Stimulated activated CD4-positive, alpha-beta T cell treated with anti-CD3 and anti-CD28 coated beads, Interleukin-15, amount 100 ng/mL, for 1 hour (primary cell): ENCODE measurements at regions not wholly inside any gene's neighbourhood (a gene's known extent, or its start where the extent isn't known, plus 50 kb on each side); places are given as distances from the start of the nearest gene placed in this dataset.

Experiments used
- DNase-seq, 2 donors: peaks; one replicate each; pipeline ENCODE4 v3.0.0-alpha.2; 2020; ENCODE audit warnings: low read depth in 1 of 2, low spot score in 1 of 2

GRCh38 chr10:36385693-36386092 lies 739.7 kb upstream of the ANKRD30A start:
- no peak for DNase-seq

DNA sequence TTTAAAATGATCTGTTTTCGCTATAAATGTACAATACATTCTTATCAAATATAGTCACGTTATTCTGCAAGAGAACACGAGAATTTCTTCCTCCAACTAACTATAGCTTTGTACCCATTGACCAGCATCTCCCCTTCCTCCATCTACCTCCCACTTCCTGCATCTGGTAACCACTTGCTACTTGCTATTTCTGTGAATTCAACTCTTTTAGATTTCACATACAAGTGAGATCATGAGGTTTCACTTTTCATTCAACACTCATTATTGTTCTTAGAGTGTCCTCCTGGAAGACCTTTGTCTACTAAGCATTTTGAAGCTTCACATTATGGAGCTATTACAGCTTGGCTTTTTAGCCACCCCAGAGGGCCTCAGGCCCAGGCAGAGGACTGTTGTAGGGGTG lies 741.3 kb upstream of the FZD8 start:
- DNase-seq = no peak

DNA sequence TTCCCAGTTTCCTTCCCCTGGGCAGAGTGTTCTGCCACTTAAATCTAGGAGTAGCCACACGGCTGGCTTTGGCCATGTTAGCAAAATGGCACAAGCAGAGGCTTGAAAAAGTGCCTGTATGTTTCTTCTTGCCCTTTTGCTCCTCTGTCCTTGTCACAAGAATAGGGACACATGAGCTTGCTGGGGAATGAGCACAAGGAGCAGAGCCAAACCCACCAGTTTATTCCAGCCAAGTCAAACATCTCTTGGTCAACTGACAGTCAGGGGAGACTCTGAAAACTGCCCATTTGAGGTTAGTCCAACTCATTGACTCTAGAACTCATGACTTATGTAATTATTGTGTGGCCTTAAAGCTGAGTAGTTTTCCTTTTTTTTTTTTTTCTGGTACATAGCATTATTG lies 739.7 kb upstream of the FZD8 start:
- DNase-seq = no peak

DNA sequence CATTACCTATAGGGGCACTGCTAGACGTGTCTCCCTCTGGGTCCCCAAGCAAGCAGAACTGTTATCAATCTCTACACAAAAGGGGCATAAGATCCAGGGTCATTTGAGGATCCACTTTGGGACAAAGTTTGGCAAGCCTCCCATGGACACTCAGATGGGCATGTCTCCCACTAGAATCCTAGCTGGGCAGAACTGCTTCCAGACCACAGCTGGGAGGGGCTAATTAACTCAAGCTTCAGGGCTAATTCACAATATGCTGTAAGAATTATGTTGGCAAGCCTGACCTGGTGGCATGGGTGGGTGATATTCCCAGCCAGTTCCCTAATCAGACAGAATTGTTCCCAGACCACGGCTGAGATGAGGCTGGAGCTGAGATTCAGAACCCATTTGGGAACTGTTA lies 738.4 kb upstream of the FZD8 start:
- no peak for DNase-seq

DNA sequence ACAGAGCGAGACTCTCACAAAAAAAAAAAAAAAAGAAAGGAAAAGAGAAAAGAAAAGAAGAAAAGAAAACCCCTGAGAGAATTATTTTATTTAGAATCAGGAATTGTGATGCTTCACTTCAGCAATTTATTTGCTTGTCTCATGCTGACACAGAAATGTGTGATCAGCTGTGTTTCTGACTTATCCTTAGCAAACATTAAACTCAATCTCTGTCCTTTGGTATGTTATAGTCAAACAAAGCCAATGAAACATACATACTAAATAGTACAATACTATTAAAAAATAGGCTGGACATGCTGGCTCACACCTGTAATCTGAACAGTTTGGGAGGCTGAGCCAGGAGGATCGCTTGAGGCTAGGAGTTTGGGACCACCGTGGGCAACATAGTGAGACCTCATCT lies 733.0 kb upstream of the FZD8 start:
- DNase-seq = no peak

DNA sequence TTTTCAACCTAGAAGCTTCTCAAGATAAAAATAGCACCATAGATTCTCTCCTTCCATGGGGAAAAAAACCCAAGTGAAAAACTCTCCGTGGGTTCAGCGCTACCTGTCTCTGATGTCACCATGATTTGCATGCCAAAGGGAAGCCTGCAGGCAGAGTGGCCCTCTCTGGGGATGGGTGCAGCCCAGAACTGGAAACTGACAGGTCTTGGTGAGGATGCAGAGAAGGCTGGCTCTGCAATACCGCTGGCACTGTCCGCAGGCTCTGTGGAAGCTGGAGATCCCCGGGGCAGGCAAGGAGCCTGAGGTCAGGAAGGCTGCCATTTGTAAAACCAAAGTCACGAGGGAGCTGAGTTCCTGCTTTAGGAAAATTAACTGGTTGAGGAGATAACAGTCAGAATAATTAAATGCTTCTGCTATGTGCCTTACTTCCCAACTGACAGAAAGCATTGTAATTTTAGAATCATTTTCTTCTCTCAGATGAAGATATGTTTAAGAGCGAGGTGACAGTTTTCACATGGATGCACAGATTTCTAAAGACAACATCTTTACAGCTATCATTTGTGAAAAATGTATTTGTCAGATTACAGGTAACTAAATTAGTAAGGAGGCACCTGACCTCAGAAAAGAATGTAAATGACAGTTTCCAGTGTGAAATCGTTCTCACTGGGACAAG lies 731.5 kb upstream of the FZD8 start:
- no peak for DNase-seq

GRCh38 chr10:36367362-36367761 lies 725.3 kb upstream of the FZD8 start:
- no peak for DNase-seq

- no peak for DNase-seq
These were observed 724.7 kb upstream of the FZD8 start for GRCh38 chr10:36366843-36367242.

- no peak for DNase-seq
These were observed 724.0 kb upstream of the FZD8 start for GRCh38 chr10:36366065-36366464.

DNA sequence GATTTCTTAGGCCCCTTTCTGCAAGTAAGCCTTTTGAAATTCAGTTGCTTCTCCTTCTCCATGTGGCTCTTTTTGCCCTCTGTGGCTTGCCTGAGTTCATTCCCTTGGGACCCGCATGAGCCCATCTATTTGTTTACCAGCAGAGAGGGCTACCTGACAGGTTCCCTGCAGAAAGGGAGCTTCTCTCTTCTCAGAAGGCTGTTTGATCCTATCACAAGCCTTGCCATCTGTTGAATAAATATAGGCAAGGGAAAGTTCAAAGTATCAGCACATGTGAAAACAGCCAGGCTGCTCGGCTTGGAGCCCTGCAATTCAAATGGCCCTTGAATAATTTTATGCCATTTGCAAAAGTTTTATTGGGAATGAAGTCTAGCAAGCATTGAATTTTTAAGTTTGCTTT lies 720.2 kb upstream of the FZD8 start:
- no peak for DNase-seq

DNA sequence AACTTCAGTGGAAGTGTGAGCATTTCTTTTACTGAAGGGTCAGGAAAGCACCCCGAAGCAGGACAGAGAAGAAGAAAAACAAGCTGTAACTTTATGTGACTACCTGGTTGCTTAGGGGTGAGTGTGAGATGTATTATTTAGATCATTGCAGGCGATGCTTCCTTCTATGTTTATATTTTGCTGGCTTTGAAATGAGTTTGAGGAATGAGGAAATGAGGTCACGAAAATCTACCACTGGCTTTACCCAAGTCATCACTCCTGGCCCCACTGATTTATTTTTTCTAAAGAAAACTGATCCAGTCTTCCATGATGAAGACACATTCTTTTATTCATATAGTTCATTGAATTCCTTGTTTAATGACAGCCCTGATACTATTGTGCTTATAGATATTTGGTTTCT lies 716.6 kb upstream of the FZD8 start:
- DNase-seq = no peak

DNA sequence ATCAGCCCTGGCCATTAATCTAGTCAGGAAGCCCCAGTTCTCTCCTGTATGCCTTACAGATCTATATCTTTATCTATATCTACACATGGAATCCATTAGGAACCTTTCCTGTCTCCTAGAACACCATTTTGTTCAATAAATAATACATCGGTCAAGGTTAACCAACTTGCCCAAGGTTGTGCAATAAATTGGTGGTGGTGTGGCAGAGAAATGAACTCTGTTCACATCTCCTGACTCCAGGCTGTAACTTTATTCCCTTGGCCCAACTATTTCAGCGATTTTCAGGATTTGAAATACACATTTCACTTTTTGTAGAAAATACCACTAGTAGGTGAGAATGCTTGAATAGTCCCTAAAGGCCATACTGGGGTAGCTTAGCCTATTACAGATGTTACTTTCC lies 712.5 kb upstream of the FZD8 start:
- DNase-seq = no peak

GRCh38 chr10:36351159-36351558 lies 709.1 kb upstream of the FZD8 start:
- no peak for DNase-seq

GRCh38 chr10:36349445-36350078 lies 707.5 kb upstream of the FZD8 start:
- DNase-seq = no peak

DNA sequence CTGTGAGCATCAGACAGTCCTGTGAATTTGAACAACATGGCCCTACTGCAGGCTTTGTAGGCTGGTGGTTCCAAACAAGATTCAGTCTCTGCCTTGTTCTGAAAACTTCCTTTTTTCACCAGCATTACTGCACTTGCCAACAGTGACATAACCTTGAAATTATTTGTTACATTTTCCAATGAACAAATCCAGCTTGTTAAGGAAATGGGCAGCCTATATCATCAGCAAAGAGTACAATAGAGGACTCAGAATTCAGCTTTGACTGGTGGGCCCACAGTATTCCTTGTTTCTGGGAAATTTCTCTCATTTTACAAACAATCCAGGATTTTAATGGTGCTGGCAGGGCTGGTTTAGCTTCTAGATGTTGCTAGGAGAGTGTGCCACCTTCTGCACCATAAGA lies 703.7 kb upstream of the FZD8 start:
- no peak for DNase-seq

DNA sequence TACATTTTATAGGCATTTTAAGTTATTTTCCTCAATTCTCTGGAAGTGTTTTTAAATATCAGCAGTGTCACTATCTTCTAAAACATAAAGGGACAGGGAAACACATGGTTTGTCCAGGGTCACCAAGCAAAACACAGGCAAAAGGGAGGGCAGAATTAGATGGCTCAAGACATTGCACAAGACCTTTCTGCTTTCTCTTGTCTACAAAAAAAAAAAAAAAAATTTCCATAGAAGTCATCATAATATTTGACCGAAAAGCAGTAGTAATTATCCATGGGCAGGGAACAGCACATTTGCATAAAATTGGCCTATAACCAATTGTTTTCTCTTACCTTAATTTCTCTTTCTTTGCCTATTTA lies 703.1 kb upstream of the FZD8 start:
- DNase-seq = no peak

GRCh38 chr10:36344240-36345174 lies 702.4 kb upstream of the FZD8 start:
- no peak for DNase-seq

DNA sequence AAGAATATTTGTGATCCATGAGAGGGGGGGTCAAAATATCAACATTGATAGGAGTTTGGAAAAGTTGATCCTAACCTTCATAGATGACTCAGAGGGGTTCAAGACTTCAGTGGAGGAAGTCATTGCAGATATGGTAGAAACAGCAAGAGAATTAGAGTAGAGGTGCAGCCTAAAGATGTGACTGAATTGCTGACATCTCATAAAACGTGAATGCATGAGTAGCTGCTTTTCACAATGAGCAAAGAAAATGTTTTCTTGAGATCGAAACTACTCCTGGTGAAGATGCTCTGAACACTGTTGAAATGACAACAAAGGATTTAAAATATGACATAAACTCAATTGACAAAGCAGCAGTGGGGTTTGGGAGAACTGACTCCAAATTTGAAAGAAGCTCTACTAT lies 700.7 kb upstream of the FZD8 start:
- no peak for DNase-seq

DNA sequence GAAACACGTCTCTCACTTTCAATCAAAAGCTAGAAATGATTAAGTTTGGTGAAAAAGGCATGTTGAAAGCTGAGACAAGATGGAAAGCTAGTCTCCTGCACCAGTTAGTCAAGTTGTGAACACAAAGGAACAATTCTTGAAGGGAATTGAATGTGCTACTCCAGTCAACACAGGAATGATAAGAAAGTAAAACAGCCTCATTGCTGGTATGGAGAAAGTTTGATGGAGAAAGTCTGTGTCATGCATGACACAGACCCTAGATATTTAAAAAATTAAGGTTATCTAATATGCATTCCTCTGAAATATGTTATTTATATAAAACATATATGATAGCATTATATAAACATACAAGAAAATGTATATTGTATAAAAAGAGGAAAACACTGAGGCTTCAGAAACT lies 699.4 kb upstream of the FZD8 start:
- no peak for DNase-seq

DNA sequence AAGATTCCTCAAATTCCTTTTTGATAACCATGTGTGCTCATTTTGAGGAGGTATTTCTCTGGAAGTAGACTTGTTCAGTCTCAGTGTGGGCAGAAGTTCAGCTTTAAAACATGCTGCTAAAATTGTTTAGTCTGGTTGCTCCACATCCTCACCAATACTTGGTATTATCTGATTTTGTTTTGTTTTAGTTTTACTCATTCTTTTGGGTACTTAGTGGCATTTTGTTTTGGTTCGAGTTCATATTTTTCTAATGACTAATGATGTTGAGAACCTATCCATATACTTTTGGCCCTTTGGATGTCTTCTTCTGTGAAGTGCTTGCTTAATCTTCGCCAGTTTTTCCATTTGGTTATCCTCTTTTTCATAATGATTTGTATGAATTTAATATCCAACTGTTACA lies 694.2 kb upstream of the FZD8 start:
- DNase-seq = no peak

DNA sequence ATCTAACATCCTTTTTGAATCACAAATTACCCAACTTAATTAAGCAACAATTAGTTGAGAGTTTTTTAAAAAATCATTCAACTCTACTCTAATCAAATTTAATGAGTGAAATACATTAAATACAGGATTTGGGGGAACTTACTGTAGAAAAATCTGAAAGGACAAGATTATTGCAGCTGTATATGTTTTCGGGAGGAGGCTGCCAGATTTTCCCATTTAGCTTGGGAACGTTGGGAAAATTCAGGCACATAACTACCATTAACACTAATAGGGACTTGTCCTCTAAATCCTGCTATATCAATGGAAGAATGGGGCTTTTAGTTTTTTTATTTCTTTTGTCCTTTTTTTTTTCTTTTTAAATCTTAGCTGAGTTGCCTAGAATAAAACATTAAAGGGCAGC lies 691.4 kb upstream of the FZD8 start:
- no peak for DNase-seq

- DNase-seq = no peak
These were observed 690.8 kb upstream of the FZD8 start for GRCh38 chr10:36332926-36333325.
